Limb (tissue), 2 donors: ENCODE measurements at regions not wholly inside any gene's neighbourhood (a gene's known extent, or its start where the extent isn't known, plus 50 kb on each side); places are given as distances from the start of the nearest gene placed in this dataset.
A peak's percentile ranks its signal among the peaks of the same experiment; 100 is the strongest.

Experiments used
- DNase-seq, 2 donors: peaks; one replicate each; pipeline ENCODE4 v3.0.0-alpha.2; 2016; ENCODE audit errors: extremely low spot score in 2 of 2

DNA sequence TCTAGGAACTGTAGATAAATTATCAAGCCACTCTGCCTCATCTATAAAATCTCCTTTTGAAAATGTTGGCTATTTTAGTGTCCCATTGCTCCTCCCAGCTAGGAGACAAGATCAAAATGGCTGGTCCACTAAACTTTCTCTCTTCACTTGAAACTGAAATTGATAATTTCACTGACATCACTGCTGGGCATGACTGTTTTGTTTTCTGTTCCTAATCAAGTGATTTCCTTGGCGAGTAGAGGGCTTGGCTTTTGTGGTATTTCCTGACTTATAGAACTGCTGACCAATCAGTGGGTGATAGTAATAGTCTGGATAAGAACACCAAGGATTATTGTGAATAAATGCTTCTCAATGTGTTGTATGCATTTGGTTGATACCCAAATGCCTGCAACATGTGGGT lies 2152.9 kb downstream of the ARAP2 start:
- no peak for DNase-seq

- DNase-seq: no peak
These were observed 2150.2 kb downstream of the ARAP2 start for GRCh38 chr4:34094114-34094513.

DNA sequence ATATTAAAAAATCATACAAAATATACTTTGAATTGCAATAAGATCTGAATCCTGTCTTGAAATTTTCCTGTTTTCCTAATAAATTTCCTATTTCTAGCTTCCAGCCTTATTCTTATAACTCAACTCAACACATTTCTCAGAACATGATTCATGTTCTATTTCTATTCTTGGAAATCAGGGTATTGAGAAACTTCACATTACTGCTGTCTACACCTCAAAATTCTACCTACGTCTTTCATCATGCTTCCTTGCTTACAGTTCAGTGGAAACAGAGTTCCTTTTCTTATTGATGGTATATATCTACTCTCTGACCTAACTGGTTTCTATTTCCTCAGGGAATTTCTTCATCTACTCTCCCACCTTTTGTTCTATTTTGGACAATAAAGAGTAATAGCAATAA lies 2139.0 kb downstream of the ARAP2 start:
- DNase-seq: no peak

DNA sequence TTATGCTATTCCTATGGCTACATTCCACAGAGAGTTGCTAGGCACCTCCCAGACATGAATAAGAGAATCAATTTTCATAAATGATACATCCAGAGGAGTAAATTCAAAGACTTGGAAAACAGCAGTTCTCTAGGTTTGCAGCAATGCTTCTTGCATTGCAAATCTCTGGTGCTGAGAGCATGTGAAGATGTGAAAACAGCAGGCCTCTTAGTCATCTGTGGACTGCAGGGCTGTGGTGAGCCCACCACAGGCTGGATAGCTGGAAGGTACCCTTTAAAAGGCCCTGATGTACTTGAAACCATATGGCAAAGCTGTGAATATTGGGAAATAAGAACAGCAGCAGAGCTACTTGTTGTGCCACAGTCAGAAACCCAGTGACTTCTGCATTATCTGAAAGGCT lies 2135.9 kb downstream of the ARAP2 start:
- no peak for DNase-seq

- DNase-seq: no peak
These were observed 2131.7 kb downstream of the ARAP2 start for GRCh38 chr4:34112573-34112972.

DNA sequence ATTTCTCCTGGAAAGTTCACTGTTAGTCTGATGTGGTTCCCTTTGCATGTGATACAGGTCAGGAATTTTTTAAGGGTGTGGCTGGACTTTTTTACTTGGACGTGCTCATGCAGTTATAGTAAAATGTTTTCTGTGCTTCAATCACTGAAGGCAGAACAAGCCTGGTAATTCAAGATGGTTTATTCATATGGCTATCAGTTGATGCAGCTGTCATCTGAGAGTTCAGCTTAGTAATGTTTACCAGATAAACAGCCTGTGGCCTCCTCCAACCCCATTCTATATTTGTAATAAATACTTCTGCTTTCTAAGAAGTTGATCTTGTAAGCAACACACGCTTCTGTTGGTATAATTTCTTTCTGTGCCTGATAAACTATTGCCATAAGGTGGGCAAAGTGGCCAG lies 2105.9 kb downstream of the ARAP2 start:
- DNase-seq: no peak

GRCh38 chr4:34139346-34139745 lies 2105.0 kb downstream of the ARAP2 start:
- no peak for DNase-seq

- DNase-seq: no peak
These were observed 2095.9 kb downstream of the ARAP2 start for GRCh38 chr4:34148322-34148908.

DNA sequence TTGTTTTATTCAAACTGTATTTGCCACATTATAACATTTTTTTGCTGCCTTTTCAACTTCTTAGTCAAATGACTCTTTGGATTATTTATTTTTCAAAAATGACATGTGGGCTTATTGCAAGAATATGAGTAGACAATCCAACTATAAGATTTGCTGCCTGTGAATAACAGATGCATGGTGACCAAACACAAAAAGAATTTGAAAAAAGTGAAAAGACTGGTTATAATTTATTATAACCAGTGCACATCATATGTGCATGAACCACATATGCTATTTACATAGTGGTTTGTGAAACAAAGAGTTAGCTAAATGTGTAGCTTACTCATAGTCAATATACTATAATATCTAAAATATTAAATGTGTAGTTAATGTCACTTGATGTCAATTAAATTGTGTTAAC lies 2086.8 kb downstream of the ARAP2 start:
- no peak for DNase-seq

DNA sequence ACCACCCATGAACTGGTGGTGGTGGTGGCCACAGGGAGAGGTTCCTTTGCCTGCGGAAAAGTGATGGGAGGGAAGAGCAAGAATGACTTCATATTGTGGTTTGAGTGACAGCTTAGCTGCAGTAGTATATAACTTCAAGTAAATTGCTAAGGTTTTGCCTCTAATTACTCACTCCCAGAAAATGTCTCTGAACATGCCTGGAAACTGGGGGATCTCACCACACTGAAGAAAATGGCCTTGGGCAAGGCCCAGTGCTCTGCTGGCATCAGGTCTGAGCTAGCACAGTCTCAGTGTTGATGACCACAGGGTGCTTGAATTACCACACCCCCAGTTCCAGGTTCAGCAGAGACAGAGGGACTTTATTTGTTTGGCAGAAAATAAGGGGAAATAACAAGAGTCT lies 2085.4 kb downstream of the ARAP2 start:
- DNase-seq: no peak

- DNase-seq: no peak
These were observed 2073.4 kb downstream of the ARAP2 start for GRCh38 chr4:34170946-34171345.

DNA sequence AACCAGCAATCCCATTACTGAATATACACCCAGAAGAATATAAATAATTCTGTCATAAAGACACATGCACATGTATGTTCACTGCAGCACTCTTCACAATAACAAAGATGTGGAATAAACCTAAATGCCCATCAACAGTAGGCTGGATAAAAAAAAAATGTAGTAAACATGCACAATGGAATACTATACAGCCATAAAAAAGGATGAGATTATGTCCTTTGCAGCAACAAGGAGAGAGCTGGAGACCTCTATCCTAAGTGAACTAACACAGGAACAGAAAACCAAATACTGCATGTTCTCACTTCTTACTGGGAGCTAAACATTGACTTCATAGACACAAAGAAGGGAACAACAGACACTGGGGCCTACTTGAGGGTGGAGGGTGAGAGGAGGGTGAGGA lies 2067.7 kb downstream of the ARAP2 start:
- no peak for DNase-seq

DNA sequence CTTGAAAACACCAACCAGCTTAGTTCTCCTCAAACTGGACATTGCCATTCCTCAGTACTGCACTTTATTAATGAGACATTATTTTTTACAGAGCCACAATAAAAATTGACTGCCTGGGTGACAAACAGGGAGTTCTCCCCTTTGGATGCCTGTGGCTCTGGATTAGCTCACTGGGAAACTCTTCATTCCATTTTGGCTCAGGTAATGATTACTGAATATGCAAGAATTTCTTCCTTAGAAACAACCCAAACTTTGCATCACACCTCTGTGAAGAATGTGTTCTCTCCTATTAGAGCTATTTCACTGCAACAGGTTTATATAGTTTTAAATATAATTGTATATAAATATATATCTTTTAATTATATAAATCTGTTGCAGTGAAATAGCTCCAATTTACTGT lies 2065.8 kb downstream of the ARAP2 start:
- DNase-seq: no peak

GRCh38 chr4:34181311-34181841 lies 2062.9 kb downstream of the ARAP2 start:
- no peak for DNase-seq

DNA sequence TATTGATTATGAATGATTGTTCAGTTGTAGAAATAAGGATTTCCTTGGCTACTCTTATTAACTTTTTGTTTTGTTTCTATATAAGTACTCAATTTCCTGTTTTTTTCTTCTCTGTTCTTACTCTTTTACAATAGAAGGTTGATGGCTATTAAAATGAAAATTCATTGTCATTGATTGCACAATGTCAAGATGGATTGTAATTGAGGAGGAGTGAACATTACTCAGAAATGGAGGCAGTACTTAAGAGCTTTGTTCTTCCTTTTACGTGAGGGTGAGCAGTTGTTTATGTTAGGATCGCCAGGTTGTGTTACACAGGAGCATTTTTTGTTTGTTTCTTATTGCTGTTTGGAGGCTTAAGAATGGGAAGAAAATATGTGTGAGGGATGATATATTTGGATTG lies 2062.4 kb downstream of the ARAP2 start:
- no peak for DNase-seq

DNA sequence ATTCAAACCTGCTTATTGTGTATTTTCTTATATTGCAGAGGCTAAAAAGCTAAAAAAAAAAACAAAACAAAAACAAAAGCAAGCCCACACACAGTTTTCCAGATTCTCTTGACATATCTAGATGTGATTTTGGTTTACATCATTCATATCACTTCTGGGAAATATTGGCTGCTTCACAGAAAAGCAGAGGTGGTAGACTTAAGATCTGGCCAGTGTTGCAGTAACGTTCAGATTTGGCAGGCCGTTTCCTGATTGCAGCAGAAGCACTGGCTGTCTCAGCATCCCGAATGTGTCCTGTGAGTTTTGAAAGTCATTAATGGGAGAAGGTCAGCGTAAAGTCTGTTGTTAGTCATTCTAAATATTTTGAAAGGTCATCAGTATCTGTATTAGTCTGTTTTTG lies 2062.0 kb downstream of the ARAP2 start:
- DNase-seq: no peak

DNA sequence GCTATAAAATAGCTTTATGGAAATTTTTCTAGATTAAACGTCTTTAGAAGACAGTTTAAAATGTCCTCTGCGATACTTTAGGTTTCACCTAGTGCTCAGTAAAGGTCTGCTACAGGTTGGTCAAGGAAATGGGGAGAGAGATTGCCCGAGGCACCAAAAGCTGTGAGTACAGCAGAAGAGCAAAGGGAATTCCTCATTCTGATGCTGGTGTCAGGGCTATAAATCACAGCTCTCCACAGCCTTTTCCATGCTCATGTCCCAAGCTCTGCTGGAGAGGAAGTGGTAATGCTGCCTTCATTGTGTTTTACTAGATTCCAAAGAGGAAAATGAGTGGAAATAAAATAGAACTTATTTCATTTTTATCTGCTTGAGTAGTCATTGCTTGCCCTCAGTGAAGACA lies 2060.4 kb downstream of the ARAP2 start:
- DNase-seq: no peak

DNA sequence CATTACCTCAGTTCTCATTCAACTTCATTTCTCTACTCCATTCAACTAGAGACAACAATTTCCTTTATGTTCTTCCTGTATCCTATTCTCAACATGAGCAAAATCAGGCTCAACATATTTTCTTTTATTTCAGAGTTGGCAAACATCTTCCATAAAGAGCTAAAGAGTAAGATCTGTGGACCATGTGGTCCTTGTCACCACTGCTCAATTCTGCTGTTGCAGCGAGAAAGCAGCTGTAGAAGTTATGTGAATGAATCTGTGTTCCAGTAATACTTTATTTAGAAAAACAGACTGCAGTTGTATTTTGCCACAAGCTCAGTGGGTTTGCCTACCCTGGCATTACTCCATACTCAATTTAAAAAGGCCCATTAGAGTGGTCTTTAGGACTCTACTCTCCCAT lies 2057.3 kb downstream of the ARAP2 start:
- peak in 1 of 2 donors; percentile 12 for DNase-seq

DNA sequence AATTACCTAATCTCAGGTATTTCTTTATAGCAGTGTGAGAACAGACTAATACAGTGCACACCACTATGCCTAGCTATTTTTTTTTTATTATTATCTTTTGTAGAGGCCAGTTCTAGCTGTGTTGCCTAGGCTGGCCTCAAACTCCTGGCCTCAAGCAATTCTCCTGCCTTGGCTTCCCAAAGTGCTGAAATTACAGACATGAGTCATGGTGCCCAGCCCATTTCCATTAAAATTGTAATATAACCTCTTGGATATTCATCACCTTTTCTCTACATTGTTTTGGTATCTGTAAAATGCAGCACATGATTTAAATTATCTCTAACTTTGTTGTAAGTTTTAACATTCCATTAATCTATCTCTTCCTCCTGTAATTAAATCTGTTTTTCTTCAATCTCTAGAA lies 2052.9 kb downstream of the ARAP2 start:
- no peak for DNase-seq

DNA sequence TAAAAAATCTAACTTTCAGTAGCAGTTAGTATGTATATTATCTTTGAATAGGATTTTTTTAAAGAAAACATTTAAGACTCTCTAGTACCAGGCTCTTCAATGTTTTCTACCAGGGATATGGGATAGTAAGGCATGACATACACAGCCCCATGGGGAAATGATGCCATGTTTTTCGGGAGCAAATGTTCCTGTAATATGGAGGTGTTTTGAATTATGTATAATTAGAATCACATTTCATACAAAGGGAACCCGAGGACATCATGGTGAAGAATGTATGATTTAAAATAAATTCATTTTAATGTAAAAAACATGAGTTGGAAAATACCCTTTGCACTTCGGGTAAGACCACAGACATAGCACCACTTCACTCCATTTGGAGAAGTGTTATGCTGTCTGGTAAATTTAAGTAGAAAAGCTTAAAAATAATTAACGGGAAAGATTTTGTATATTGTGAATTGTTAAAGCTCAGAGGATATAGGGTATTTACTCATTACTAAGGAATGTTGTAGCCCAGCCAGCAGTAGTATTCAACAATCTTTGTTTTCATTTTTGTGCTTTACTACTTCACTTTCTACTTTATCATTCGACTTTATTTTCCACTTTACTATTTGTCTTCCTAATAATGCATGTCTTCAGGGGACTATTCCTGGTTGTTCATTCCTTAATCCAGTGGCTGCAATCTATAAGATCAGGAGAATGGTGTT lies 2050.7 kb downstream of the ARAP2 start:
- no peak for DNase-seq

GRCh38 chr4:34194585-34194984 lies 2049.7 kb downstream of the ARAP2 start:
- no peak for DNase-seq

DNA sequence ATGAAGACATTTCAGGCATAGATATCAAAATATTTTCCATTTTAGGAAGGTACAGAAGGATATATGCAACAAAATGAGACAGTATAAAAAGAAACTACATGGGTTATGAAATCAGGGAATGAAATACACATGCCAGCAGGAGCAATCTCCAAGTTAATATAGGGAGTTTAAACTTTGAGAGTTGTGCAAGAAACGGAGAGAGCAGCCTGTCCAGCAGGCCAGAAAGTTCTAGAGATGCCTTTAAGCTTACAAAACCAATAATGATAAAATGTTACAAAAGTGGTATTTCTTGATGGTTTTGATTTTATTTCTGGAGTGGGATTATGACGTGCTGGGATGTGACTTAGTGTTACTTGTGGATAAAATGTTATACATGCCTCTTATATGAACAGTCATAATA lies 2047.9 kb downstream of the ARAP2 start:
- DNase-seq: no peak

DNA sequence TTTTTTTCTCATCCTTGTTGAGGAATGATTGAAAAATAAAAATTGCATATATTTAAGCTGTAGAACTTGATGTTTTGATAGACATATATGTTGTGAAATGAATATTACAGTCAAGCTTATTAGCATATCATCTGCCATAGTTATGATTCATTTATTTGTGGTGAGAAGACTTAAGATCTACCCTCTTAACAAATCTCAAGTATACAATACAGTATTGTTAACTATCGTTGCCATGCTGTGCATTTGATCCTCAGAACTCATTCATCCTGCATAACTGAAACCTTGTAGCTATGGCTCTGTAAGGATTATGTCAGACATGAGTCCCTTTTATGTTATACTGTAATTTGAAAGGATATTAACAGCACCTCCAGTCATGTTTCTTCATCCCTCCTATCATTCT lies 2045.3 kb downstream of the ARAP2 start:
- DNase-seq: no peak
